ACC112 (cell line): ENCODE measurements at regions not wholly inside any gene's neighbourhood (a gene's known extent, or its start where the extent isn't known, plus 50 kb on each side); places are given as distances from the start of the nearest gene placed in this dataset.

ENCODE experiments used
- H2AFZ ChIP-seq: fragments of 200-600 bp; sonication (generic); one replicate; pipeline ENCODE4 v1.6.0; 2017; ENCODE audit warnings: antibody characterized with exemption, low read length; ENCODE audit not compliant: unreplicated experiment
- H3K27ac ChIP-seq: fragments of 200-600 bp; sonication (generic); 2 replicates; pipeline ENCODE4 v1.5.1; 2014; ENCODE audit warnings: low read depth, mild to moderate bottlenecking, antibody characterized with exemption, low read length, moderate library complexity
- H3K27me3 ChIP-seq: fragments of 200-600 bp; sonication (generic); 2 replicates; pipeline ENCODE4 v1.6.1; 2014; ENCODE audit warnings: mild to moderate bottlenecking, antibody characterized with exemption, low read length, moderate library complexity, mixed read lengths; ENCODE audit not compliant: insufficient read depth
- H3K36me3 ChIP-seq: fragments of 200-600 bp; sonication (generic); 2 replicates; pipeline ENCODE4 v1.6.1; 2016; ENCODE audit warnings: mild to moderate bottlenecking, antibody characterized with exemption, low read length, moderate library complexity, mixed read lengths; ENCODE audit not compliant: insufficient read depth
- H3K4me1 ChIP-seq: fragments of 200-600 bp; sonication (generic); one replicate; pipeline ENCODE4 v1.6.1; 2016; ENCODE audit warnings: low read length, mixed read lengths; ENCODE audit not compliant: insufficient read depth, unreplicated experiment, control insufficient read depth
- H3K4me3 ChIP-seq: fragments of 200-600 bp; sonication (generic); 2 replicates; pipeline ENCODE4 v1.5.1; 2014; ENCODE audit warnings: mild to moderate bottlenecking, low read depth, low read length
- H3K79me2 ChIP-seq: fragments of 200-600 bp; sonication (generic); one replicate; pipeline ENCODE4 v1.6.0; 2016; ENCODE audit warnings: low read length; ENCODE audit not compliant: control insufficient read depth, unreplicated experiment, insufficient read depth

- Histone ChIP-seq H2AFZ (no peak overlapping the region), H3K79me2 (no peaks in the 10 kb centered on the region), H3K36me3 (no peaks in the 10 kb centered on the region), H3K27me3 (peaks cover 26% of the 10 kb centered on the region), H3K4me1 (no peaks in the 10 kb centered on the region), H3K4me3 (no peak overlapping the region), H3K27ac (no peak overlapping the region)
Observed at GRCh38 chr7:1362301-1362700, 97.0 kb downstream of the MICALL2 start.

DNA sequence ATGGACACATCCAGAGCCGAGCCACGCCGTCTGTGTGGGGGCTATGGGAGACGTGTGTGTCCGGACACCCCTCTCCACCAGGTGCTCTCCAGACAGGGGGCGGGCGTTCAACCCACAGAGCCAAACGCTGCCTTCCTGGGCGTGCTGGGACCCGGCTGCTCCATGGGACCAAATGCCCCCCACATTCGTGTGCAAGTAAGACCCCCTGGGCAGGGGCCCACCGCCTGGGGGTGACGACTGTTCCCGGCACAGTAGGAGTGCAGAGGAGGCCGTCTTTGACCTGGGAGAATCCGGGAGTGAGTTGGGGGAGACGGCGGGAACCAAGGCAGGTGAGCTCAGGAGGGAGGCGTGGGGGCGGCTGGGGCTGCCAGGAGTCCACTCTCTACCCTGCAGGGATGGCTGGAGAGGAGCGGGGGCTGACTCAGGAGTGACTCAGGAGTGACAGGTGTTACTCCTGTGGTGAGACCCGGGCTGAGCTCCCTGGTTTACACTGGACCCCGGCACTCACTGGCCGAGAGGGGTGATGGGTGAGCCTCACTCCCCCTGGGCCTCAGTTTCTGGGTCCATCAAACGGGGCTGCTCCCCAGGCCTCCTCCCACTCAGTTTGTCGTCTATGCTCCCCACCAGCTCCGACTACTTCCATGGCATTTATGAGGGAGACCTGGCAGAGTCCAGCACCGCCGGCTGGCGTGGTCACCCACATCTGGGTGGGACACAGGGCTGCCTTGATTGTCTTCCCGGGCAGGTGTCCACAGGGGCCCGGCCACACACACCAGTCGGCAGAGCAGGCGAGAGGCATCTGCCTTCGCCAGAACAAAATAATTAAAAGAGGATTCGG, 95.0 kb downstream of the MICALL2 start:
- Histone ChIP-seq H3K4me3 (no peak overlapping the region), H3K27me3 (peaks cover 37% of the 10 kb centered on the region), H3K4me1 (no peaks in the 10 kb centered on the region), H3K36me3 (no peaks in the 10 kb centered on the region), H3K79me2 (no peaks in the 10 kb centered on the region), H2AFZ (no peak overlapping the region), H3K27ac (no peak overlapping the region)

- Histone ChIP-seq H2AFZ (no peak overlapping the region), H3K79me2 (no peaks in the 10 kb centered on the region), H3K27me3 (peaks cover 43% of the 10 kb centered on the region), H3K4me3 (no peak overlapping the region), H3K4me1 (no peaks in the 10 kb centered on the region), H3K36me3 (no peaks in the 10 kb centered on the region), H3K27ac (no peak overlapping the region)
Observed at GRCh38 chr7:1364906-1365570, 94.2 kb downstream of the MICALL2 start.

- Histone ChIP-seq H3K27ac (no peak overlapping the region), H3K27me3 (peaks cover 51% of the 10 kb centered on the region), H3K4me3 (no peak overlapping the region), H3K4me1 (no peaks in the 10 kb centered on the region), H3K79me2 (no peaks in the 10 kb centered on the region), H2AFZ (no peak overlapping the region), H3K36me3 (no peaks in the 10 kb centered on the region)
Observed at GRCh38 chr7:1365846-1366245, 93.4 kb downstream of the MICALL2 start.

DNA sequence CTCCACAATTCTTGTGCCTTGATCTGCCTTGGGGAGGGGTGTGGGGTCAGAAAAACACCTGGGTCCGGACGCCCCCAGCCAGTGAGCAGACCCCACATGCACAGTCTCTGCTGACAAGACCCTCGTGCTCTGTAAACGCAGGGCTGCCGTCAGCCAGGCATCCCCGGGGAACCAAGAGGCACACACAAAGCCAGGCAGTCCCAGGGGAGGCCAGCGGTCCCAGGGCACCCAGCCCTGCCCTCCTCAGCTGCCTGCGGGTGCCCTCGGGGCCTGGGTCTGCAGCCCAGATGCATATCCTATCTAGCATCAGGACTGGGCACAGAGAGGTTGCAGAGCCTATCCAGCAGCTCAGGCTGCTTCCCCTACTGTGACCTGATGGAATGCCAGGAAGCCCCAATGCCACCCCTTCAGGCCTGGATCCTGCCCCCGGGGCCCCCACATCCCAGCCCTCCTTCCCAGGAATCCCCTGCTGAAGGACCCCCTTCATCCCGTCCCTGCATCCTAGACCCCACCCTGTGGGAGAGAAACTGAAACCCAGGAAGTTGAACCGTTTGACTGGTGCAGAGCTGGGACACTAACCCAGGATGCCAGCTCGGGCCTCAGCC, 92.4 kb downstream of the MICALL2 start:
- peaks cover 54% of the 10 kb centered on the region for H3K27me3 ChIP-seq
- no peaks in the 10 kb centered on the region for H3K4me1 ChIP-seq
- H3K79me2 ChIP-seq = no peaks in the 10 kb centered on the region
- no peak overlapping the region for H2AFZ ChIP-seq
- H3K4me3 ChIP-seq = no peak overlapping the region
- H3K27ac ChIP-seq = no peak overlapping the region
- no peaks in the 10 kb centered on the region for H3K36me3 ChIP-seq

DNA sequence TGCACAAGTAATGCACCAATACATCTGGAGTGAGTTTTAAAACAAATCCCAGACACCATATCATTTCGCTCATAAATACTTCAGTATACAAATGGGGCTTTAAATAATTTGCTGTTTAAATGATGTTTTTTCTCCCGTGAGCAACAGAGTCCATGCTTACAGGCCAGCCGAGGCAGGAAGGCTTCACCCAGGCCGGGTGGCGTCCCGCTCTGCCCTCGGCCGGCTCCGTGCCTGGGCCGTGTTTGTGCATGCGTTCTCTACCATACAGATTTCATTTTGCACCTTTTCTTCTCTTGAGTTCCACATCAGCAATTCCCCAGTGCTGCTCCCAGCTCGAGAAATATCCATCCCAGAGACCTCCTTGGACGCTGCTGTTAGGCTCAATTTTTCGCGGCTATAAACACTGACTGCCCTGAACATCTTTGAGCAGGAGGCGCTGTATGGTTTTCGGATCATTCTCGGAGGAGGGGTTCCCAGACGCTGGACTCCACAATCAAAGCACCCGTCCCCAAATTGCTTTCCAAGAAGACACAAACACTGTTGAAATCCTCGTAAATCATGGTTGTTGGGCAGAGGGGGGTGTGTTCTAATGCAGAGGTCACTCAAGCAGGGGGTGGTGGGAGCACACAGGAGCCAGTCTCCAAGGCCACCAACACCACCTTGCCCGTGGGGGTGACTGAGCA, 91.6 kb downstream of the MICALL2 start:
- Histone ChIP-seq H3K4me1 (no peaks in the 10 kb centered on the region), H3K4me3 (no peak overlapping the region), H3K27me3 (peaks cover 62% of the 10 kb centered on the region), H3K36me3 (no peaks in the 10 kb centered on the region), H2AFZ (no peak overlapping the region), H3K27ac (no peak overlapping the region), H3K79me2 (no peaks in the 10 kb centered on the region)

DNA sequence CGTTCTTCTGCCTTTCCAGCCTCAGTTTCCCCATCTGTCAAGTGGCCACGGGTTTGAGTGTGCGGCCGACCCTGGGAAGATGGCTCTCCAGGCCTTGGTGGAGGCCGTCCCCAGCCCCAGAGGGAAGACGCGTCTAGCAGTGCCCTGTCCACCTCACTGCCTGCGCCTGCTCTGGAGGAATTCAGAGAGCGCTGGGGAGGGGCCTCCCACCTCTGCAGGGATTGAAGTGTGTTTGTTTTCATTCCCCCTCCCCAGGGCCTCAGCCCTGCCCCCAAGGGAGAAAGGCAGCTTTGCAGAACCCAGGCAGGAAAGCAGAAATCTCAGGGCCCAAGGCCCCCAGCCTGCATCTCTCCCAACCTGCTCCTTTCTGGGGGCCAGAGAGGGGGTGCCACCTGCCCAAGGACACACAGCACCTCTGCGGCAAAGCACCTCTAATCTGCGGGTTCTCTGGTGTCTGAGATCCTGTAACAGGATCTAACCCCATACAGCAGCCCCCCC, 91.0 kb downstream of the MICALL2 start:
- no peaks in the 10 kb centered on the region for H3K36me3 ChIP-seq
- H3K27ac ChIP-seq = no peak overlapping the region
- no peak overlapping the region for H3K4me3 ChIP-seq
- H2AFZ ChIP-seq = no peak overlapping the region
- H3K27me3 ChIP-seq = peaks cover 68% of the 10 kb centered on the region
- H3K79me2 ChIP-seq = no peaks in the 10 kb centered on the region
- no peaks in the 10 kb centered on the region for H3K4me1 ChIP-seq

DNA sequence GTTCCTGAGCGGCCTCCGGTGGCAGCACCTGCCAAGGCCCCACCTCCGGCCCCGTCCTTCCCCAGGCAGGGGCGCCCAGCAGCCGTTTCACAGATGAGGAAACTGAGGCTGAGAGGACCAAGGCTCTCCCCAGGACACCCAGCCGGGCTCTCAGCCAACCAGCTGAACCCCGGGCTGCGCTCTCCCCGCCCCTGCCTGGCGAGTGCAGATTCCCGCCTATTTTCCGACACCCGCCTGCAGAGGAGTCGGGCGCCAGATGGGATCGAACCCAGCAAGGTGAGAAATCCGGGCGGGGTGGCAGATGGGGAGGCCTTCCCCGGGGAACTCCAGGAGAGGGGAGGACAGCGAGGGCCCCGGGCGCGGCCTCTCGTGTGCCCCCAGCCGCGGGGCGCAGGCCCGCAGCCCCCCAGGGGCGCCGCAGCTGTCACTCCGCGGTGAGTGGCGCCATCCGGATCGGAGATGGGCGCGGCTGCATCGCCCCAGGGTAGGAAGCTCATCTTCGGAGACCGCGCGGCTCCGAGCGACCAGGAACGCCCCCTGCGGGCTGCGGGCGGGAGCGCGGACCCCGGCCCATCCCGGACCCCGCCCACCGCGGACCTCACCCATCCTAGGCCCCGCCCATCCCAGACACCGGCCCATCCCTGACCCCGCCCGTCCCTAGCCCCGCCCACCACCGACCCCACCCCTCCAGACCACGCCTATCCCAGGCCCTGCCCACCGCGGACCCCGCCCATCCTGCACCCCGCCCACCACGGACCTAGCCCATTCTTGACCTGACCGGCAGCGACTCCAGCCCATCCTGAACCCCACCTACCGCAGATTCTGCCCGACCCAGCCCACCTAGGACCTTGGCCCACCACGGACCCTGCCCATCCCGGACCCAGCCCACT, 90.3 kb downstream of the MICALL2 start:
- Histone ChIP-seq H3K27ac (no peak overlapping the region), H2AFZ (no peak overlapping the region), H3K4me1 (no peaks in the 10 kb centered on the region), H3K36me3 (no peaks in the 10 kb centered on the region), H3K4me3 (no peak overlapping the region), H3K27me3 (peaks cover 73% of the 10 kb centered on the region), H3K79me2 (no peaks in the 10 kb centered on the region)

DNA sequence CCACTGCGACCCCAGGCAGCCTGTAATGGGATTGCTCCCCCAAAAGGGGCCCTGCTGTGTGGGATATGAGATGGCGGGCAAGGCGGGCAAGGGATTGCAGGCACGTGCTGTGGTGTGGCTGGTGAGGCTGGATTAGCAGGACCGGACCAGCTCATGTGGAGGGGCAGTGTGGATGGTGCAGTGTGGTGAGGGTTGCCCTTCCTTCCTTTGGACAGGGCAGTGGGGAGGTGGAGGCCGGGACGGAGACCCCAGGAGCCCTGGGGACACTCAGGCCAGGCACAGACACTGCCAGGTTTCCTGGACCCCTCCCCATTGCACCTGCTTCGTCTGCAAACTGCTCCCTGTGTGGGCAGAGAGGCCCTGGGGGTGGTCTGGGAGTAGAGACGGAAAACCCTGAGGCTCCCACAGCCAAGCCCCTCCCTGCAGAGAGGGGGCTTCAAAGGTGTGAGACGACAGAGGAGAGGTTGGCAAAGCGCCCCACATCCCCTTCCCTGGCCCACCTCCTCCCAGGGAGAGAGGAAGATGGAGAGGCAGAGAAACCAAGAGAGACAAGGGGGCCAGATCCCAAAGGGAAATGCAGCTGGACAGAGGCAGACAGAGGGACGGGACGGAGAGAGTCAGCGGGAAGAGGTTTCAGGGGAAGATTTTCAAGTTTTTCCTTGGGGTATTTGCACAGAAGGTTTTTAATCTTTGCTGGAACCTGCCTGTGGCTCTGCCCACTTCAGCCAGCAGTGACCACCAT, 89.2 kb downstream of the MICALL2 start:
- no peak overlapping the region for H3K4me3 ChIP-seq
- H2AFZ ChIP-seq = no peak overlapping the region
- no peaks in the 10 kb centered on the region for H3K79me2 ChIP-seq
- H3K27ac ChIP-seq = no peak overlapping the region
- H3K36me3 ChIP-seq = no peaks in the 10 kb centered on the region
- H3K4me1 ChIP-seq = no peaks in the 10 kb centered on the region
- peaks cover 70% of the 10 kb centered on the region for H3K27me3 ChIP-seq
